Lower leg skin (tissue), 4 donors: ENCODE measurements at regions not wholly inside any gene's neighbourhood (a gene's known extent, or its start where the extent isn't known, plus 50 kb on each side); places are given as distances from the start of the nearest gene placed in this dataset.
"Not testable (repeated sequence)": the region's sequence is repeated elsewhere in the genome, so short reads cannot be mapped to it uniquely, and the experiment has no call there.

Experiments used
- DNase-seq, 2 donors: peaks; one replicate each; pipeline ENCODE4 v3.0.0-alpha.2; 2019; ENCODE audit warnings: low spot score in 2 of 2
- H3K4me3 ChIP-seq: fragments of 200-600 bp; sonication (generic); 2 replicates; pipeline ENCODE4 v1.5.1; 2017; ENCODE audit warnings: mild to moderate bottlenecking, low read depth; ENCODE audit not compliant: poor library complexity, severe bottlenecking
- POLR2A ChIP-seq, 2 donors: fragments of 450-650 bp; IDR thresholded peaks; one replicate each; pipeline ENCODE4 v1.6.1; 2016 to 2017; ENCODE audit warnings: antibody characterized with exemption in 2 of 2, mild to moderate bottlenecking in 1 of 2, moderate library complexity in 1 of 2
- WGBS, 2 donors: methylation state at CpG; one replicate each; pipeline ENCODE4 v1.1.5; 2018; 5-methylcytosine and 5-hydroxymethylcytosine counted together
- intact Hi-C: fragments of 100-400 bp; cut with DNase I; formaldehyde crosslinking; loops from one replicate; pipeline ENCODE4 v1.15.0; 2023; ENCODE audit warnings: low total_unique reads
- microRNA-seq, 2 donors: library from miRNA; unstranded; fragments of <30 nt; microRNA quantifications; one replicate each; pipeline ENCODE4, GENCODE V29; 2016; ENCODE audit warnings: borderline replicate concordance in 2 of 2, borderline number of aligned reads in 1 of 2
- TF ChIP-seq, protein P1 (sequence below), 3 donors: fragments of 450-650 bp; IDR thresholded peaks; one replicate each; pipeline ENCODE4 v1.5.1; 2016; ENCODE audit warnings: antibody characterized with exemption in 3 of 3, mild to moderate bottlenecking in 3 of 3, moderate library complexity in 2 of 3

DNA sequence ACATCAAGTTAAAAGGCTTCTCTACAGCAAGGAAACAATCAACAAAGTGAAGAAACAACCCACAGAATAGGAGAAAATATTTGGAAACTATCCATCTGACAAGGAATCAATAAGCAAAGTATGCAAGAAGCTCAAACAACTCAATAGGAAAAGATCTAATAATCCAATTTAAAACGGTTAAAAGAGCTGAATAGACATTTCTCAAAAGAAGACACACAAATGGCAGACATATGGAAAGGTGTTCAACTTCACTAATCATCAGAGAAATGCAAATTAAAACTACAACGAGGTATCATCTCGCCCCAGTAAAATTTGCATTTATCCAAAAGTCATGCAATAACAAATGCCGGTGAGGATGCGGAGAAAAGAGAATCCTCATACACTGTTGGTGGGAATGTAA is 82.2 kb upstream of the NECTIN3 start:
- no peak overlapping the region for H3K4me3 ChIP-seq
- DNase-seq, result no peak
- intact Hi-C loops, result no loop called here
- WGBS, 2 donors, result 90 to 92% methylated on average over 5 of the region's 5 CpGs
- TF ChIP-seq, protein P1, sequence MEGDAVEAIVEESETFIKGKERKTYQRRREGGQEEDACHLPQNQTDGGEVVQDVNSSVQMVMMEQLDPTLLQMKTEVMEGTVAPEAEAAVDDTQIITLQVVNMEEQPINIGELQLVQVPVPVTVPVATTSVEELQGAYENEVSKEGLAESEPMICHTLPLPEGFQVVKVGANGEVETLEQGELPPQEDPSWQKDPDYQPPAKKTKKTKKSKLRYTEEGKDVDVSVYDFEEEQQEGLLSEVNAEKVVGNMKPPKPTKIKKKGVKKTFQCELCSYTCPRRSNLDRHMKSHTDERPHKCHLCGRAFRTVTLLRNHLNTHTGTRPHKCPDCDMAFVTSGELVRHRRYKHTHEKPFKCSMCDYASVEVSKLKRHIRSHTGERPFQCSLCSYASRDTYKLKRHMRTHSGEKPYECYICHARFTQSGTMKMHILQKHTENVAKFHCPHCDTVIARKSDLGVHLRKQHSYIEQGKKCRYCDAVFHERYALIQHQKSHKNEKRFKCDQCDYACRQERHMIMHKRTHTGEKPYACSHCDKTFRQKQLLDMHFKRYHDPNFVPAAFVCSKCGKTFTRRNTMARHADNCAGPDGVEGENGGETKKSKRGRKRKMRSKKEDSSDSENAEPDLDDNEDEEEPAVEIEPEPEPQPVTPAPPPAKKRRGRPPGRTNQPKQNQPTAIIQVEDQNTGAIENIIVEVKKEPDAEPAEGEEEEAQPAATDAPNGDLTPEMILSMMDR (IDR thresholded peaks at IDR 0.05), result no peak
- no peak for TF ChIP-seq POLR2A (IDR thresholded peaks at IDR 0.05)

DNA sequence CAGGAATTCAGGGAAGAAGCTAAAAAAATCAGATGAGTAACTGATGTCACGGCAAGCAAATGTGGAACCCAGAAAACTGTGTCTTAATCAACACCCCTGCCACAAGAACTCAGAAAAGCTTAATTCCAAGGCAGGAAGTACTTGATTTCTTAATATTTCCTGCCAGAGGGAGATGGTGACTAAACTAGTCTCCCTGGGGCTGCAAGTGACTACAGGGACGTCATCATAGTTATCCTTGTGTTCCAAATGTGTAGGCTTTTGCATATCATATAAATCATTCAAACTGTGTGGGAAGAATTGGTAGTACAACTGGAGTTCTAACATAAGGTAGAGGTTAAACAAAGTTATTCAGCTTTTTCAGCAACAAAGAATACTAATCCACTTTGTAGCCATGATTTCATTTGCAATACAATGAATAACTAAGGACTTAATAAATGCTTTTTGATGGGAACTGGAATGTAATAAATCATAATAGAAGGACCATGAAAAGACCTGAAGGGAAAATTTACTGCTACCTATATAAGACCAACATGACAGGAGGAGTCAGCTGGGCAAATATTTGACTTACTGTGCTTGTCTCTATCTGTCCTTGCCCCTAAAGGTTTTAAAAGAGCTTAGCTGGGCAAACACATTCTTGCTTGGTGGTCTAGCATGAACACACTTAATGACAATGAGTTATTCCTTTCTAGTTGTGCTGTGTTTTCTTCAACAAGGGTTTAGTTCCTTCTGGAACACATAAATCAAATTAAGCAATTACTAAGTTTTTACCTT is 76.0 kb upstream of the NECTIN3 start:
- no peak for DNase-seq
- intact Hi-C loops, result no loop called here
- TF ChIP-seq, protein P1 (IDR thresholded peaks at IDR 0.05), result no peak
- no peak for TF ChIP-seq POLR2A (IDR thresholded peaks at IDR 0.05)
- H3K4me3 ChIP-seq, result no peak overlapping the region
- WGBS, 2 donors, result 16 to 19% methylated on average over 2 of the region's 2 CpGs

DNA sequence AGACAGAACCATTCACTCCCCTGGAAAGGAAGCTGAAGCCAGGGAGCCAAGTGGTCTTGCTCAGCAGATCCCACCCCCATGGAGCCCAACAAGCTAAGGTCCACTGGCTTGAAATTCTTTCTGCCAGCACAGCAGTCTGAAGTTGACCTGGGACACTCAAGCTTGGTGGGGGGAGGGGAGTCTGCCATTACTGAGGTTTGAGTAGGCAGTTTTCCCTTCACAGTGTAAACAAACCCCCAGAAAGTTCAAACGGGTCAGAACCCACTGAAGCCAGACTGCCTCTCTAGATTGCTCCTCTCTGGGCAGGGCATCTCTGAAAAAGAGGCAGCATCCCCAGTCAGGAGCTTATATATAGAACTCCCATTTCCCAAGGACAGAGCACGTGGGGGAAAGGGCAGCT is 72.8 kb upstream of the NECTIN3 start:
- H3K4me3 ChIP-seq, DNase-seq, intact Hi-C loops: not testable (repeated sequence)
- 70 to 76% methylated on average over 2 of the region's 2 CpGs for WGBS, 2 donors

GRCh38 chr3:111006485-111006884 is 65.1 kb upstream of the NECTIN3 start:
- intact Hi-C loops, H3K4me3 ChIP-seq, DNase-seq: not testable (repeated sequence)
- WGBS, 2 donors, result 69 to 70% methylated on average over 4 of the region's 4 CpGs

DNA sequence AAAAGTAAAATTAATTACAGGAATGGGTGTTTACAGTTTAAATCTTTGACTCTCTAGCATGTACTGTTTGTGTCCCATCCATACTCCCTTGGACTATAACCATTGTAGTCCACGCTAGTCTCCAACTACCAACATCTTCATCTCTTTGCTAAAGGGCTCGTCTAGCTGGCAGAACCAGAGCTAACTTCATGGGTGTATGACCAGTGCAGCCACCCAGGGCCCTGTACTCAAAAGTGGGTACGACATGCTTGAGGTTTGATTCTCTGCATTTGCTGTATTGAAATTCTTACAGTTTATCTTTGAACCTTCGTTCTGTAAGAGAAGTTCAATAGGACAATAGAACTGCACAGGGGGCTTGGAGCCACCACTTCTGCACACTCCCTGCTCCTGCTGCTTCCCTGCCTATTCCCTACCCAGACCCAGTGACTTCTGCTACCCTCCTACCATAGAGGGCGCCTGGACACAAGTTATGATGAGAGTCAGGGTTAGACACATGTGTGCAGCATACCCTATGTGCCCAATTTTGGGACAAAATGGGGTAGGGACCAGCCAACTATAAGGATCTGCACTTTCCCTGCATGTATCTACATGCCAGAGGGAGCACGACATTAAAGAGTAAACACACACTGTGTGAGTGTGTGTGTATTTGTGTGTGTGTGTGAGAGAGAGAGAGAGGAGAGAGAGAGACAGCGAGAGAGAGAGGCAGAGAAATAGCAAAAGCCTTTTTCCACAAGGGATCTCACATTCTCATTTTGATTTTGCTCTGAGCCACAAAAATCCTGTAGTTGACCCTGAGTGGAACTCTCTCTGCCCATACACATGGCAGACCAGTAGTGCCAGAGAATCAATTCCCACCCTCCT is 59.0 kb upstream of the NECTIN3 start:
- intact Hi-C loops, result no loop called here
- WGBS, 2 donors, result 56 to 72% methylated on average over 6 to 7 of the region's 7 CpGs
- TF ChIP-seq POLR2A (IDR thresholded peaks at IDR 0.05), result no peak
- TF ChIP-seq, protein P1 (IDR thresholded peaks at IDR 0.05), result no peak
- no peak for DNase-seq
- no peak overlapping the region for H3K4me3 ChIP-seq

Small RNAs in the stretch of these regions (microRNA-seq; reads per million reads assigned to microRNA genes)
- 0 reads per million in 2 donors for gene MIR4445
